ENCODE measurements at regions not wholly inside any gene's neighbourhood (a gene's known extent, or its start where the extent isn't known, plus 50 kb on each side); places are given as distances from the start of the nearest gene placed in this dataset.

- Histone ChIP-seq H3K36me3 (ENCODE audit: control insufficient read depth in 2 of 2, insufficient read depth in 1 of 2, low read length in 2 of 2) (no peaks in the 10 kb centered on the region), H3K4me1 (ENCODE audit: control insufficient read depth, insufficient read depth, low read length) (0 out of 2 replicates have a peak, but pooled peaks cover 2% of the 10 kb centered on the region), H3K27ac (ENCODE audit: extremely low read depth, low read depth, low read length) (no peak overlapping the region), H3K9me3 (ENCODE audit: control insufficient read depth, insufficient read depth, low read depth, low read length) (no peaks in the 10 kb centered on the region), H3K4me3 (ENCODE audit: low read depth, low read length) (no peak overlapping the region)
- ChIA-PET CTCF (no interaction called here), POLR2A (no interaction called here)
- no peak for TF ChIP-seq ZNF366 (tag by site-specific recombination; conservative IDR thresholded peaks at IDR 0.05)
- no peak for TF ChIP-seq PRDM10 (tag by site-specific recombination; IDR thresholded peaks at IDR 0.05)
- TF ChIP-seq ZFP37 (tag by site-specific recombination; IDR thresholded peaks at IDR 0.05) = no peak
- no peak for TF ChIP-seq OSR2 (tag by site-specific recombination; IDR thresholded peaks at IDR 0.05)
- no peak for TF ChIP-seq ZSCAN23 (tag by site-specific recombination; IDR thresholded peaks at IDR 0.05)
- no peak for TF ChIP-seq GFI1B (tag by site-specific recombination; IDR thresholded peaks at IDR 0.05)
- no peak for TF ChIP-seq ZNF777 (tag by site-specific recombination; IDR thresholded peaks at IDR 0.05; ENCODE audit: borderline replicate concordance)
- no peak for TF ChIP-seq KLF17 (tag by site-specific recombination; IDR thresholded peaks at IDR 0.05)
- TF ChIP-seq ZNF664 (tag by site-specific recombination; IDR thresholded peaks at IDR 0.05) = no peak
- no peak for TF ChIP-seq TSHZ1 (tag by site-specific recombination; IDR thresholded peaks at IDR 0.05; ENCODE audit: borderline replicate concordance)
- TF ChIP-seq ZNF302 (tag by site-specific recombination; IDR thresholded peaks at IDR 0.05; ENCODE audit: low read depth) = no peak
- TF ChIP-seq ZNF398 (tag by site-specific recombination; IDR thresholded peaks at IDR 0.05) = no peak
These were observed 92.4 kb upstream of the CDYL2 start for GRCh38 chr16:80896776-80897175.

- CTCF ChIA-PET = interaction anchor here (0.7 to 1.1 kb wide), 2 partner anchors 14 to 30 kb away, joined by 3 to 4 read pairs; no protein-coding TSS in a partner anchor
- POLR2A ChIA-PET = no interaction called here
- peaks cover 7% of the 10 kb centered on the region; the same call in 1 of the 2 replicates for H3K4me1 ChIP-seq (ENCODE audit: control insufficient read depth, insufficient read depth, low read length)
- no peak overlapping the region for H3K4me3 ChIP-seq (ENCODE audit: low read depth, low read length)
- H3K27ac ChIP-seq (ENCODE audit: extremely low read depth, low read depth, low read length) = no peak overlapping the region
- H3K36me3 ChIP-seq (ENCODE audit: control insufficient read depth in 2 of 2, insufficient read depth in 1 of 2, low read length in 2 of 2) = no peaks in the 10 kb centered on the region
- no peaks in the 10 kb centered on the region for H3K9me3 ChIP-seq (ENCODE audit: control insufficient read depth, insufficient read depth, low read depth, low read length)
- TF ChIP-seq ZNF692 (tag by site-specific recombination; IDR thresholded peaks at IDR 0.05) (no peak), BCL6B (tag by site-specific recombination; IDR thresholded peaks at IDR 0.05) (no peak), ZNF707 (tag by site-specific recombination; IDR thresholded peaks at IDR 0.05) (no peak), ZBTB21 (tag by site-specific recombination; IDR thresholded peaks at IDR 0.05) (no peak), ZNF558 (tag by site-specific recombination; IDR thresholded peaks at IDR 0.05) (no peak), ZSCAN4 (tag by site-specific recombination; IDR thresholded peaks at IDR 0.05) (no peak), MEIS1 (CRISPR knock-in tag; IDR thresholded peaks at IDR 0.05; ENCODE audit: borderline replicate concordance) (no peak)
These were observed 89.7 kb upstream of the CDYL2 start for GRCh38 chr16:80894091-80894490.

Data from HEK293 (cell line).